Vagina (tissue), 2 donors: ENCODE measurements at regions not wholly inside any gene's neighbourhood (a gene's known extent, or its start where the extent isn't known, plus 50 kb on each side); places are given as distances from the start of the nearest gene placed in this dataset.

Experiments used
- CTCF ChIP-seq, 3 experiments: fragments of 450-650 bp in 2 of 3; fragments of 200-600 bp in 1 of 3; sonication (generic) in 1 of 3; IDR thresholded peaks; one replicate each; pipeline ENCODE4 v1.5.1; 2017 to 2019; ENCODE audit warnings: antibody characterized with exemption in 3 of 3, mild to moderate bottlenecking in 2 of 3, moderate library complexity in 2 of 3
- POLR2A ChIP-seq, 2 donors: fragments of 450-650 bp; IDR thresholded peaks; one replicate each; pipeline ENCODE4 v1.6.1; 2017; ENCODE audit warnings: antibody characterized with exemption in 2 of 2, mild to moderate bottlenecking in 2 of 2, moderate library complexity in 2 of 2

GRCh38 chr9:82376677-82377232 lies 388.2 kb downstream of the SPATA31D1 start:
- no peak for TF ChIP-seq POLR2A (IDR thresholded peaks at IDR 0.05)
- TF ChIP-seq CTCF (IDR thresholded peaks at IDR 0.05) = no peak
